ENCODE measurements at regions not wholly inside any gene's neighbourhood (a gene's known extent, or its start where the extent isn't known, plus 50 kb on each side); places are given as distances from the start of the nearest gene placed in this dataset.

GRCh38 chr1:38326856-38327255, 280.3 kb upstream of the POU3F1 start:
- no peak for DNase-seq

DNA sequence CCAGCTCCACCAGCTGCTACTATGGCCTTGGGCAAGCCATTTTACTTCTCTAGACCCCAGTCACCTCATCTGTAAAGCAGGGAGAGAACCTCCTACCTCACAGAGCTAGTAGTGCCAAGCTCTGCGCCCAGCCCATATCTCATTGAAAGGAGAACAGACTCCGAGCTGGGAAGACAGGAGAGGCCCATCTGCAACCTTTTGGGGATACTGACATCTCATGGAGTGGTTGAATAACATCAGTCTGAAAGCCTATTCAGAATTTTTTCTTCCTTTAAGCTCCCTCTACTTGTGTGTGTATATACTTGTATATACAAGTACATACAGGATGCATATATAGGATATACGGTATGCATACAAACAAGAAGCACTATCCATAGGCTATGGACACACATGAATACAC, 279.5 kb upstream of the POU3F1 start:
- no peak for DNase-seq

DNA sequence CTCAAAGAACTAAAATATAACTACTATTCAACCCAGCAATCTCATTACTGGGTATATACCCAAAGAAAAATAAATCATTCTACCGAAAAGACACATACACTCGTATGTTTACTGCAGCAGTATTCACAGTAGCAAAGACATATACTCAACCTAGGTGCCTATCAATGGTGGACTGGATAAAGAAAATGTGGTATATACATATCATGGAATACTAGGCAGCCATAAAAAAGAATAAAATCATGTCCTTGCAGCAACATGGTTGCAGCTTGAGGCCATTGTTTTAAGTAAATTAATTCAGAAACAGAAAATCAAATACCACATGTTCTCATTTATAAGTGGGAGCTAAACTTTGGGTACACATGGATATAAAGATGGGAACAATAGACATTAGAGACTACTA, 266.2 kb upstream of the POU3F1 start:
- no peak for DNase-seq

DNA sequence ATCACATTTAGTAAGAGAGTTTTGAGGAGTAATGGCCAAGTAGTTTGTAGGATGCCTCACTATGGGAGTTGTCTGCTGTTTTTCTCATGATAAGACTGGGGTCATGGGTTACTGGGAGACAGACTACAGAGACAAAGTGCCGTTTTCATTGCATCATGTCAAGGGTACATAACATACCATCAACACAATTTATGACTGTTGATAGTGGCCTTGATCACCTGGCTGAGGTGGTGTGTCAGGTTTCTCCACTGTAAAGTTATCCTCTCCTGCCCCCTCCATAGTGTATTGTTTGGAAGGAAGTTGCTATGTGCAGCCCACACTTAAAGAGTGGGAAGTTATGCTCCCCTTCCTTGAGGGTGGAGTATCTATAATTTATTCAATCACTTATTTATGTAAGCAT, 263.5 kb upstream of the POU3F1 start:
- no peak for DNase-seq

- no peak for DNase-seq
These were observed 262.2 kb upstream of the POU3F1 start for GRCh38 chr1:38308780-38309179.

- no peak for DNase-seq
These were observed 259.1 kb upstream of the POU3F1 start for GRCh38 chr1:38305666-38306065.

- no peak for DNase-seq
These were observed 257.2 kb upstream of the POU3F1 start for GRCh38 chr1:38303843-38304242.

GRCh38 chr1:38301040-38301439, 254.4 kb upstream of the POU3F1 start:
- DNase-seq: no peak

- DNase-seq: no peak
These were observed 254.0 kb upstream of the POU3F1 start for GRCh38 chr1:38300616-38301015.

- DNase-seq: no peak
These were observed 251.2 kb upstream of the POU3F1 start for GRCh38 chr1:38297842-38298241.

- DNase-seq: no peak
These were observed 250.7 kb upstream of the POU3F1 start for GRCh38 chr1:38297246-38297645.

GRCh38 chr1:38296047-38296446, 249.5 kb upstream of the POU3F1 start:
- DNase-seq: no peak

- DNase-seq: no peak
These were observed 247.0 kb upstream of the POU3F1 start for GRCh38 chr1:38293567-38293966.

- DNase-seq: no peak
These were observed 246.4 kb upstream of the POU3F1 start for GRCh38 chr1:38292969-38293368.

GRCh38 chr1:38291906-38292521, 245.4 kb upstream of the POU3F1 start:
- no peak for DNase-seq

DNA sequence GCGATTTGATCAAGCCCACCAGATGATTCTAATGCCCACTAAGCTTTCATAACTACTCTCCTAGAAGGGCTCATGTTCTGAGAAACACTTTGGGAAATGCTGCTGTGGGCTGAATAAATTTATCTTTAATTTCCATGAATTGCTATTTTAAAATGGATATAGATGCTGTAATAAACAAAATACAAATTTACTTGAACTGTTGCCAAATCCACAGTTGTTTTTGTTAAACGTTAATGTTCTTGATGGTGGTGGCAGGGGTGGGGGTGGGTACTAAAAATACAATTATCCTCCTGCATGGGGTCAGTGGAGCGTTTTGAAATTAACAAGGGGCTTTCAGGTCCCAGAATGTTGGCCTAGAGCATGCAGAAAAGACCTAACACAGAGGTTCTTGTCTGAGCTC, 244.7 kb upstream of the POU3F1 start:
- DNase-seq: no peak

GRCh38 chr1:38289034-38289433, 242.4 kb upstream of the POU3F1 start:
- DNase-seq: no peak

- no peak for DNase-seq
These were observed 241.0 kb upstream of the POU3F1 start for GRCh38 chr1:38287547-38287946.

- no peak for DNase-seq
These were observed 240.4 kb upstream of the POU3F1 start for GRCh38 chr1:38287036-38287435.

GRCh38 chr1:38285807-38286530, 239.4 kb upstream of the POU3F1 start:
- no peak for DNase-seq

DNA sequence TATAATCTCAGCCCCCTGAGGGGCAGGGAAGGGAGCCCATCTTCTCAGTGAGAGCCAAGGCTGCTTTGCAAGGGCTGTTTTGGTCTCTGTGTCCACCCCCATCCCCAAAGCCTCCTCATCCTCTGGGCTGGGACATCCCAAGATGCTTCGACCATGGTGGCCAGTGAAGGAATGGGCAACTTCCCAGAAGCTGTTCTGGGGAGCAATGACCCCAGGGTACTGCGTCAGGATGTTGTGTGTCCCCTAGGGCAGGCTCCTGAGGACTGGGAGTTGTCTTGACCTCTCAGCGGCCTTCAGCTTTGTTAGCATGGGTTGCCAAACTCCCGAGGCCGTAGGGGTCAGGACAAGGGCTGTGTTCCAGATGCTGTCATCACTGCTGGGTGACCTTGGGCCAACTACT, 238.4 kb upstream of the POU3F1 start:
- no peak for DNase-seq

DNA sequence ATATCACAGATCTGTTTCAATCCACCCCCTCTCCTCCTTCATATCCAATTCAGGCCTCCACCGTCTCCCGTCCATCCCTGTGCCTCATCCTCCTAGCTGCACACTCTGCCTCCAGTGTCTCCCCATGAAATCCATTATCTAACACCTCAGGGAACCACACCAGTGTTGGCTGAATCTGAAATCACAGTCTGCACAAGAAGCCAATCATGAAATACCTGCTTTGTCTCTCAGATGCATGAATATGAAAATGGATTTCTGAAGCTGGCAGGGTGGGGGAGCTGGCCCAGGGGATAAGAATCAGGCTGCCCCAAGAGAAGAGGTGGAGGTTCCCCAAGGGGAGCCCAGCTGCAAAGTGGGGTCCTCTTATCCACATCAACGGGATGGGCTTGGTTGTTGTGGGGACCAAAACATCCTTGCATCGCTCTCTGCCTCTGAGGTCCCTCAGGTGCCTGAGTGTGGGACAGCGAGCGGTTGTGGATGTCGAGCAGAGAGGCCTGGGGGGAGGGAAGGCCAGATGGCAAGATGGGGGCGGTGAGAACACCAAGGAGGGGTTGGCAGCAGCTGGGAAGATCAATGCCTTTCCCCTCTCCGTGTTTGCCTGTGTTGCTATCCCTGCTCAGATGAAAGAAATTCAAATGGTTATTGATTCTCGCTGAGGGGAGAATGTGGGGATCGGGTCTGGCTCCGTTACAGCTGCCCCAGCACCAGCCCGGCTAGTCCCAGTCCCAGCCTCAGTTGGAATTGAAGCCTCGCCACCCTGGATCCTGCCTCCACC, 237.3 kb upstream of the POU3F1 start:
- DNase-seq: no peak

GRCh38 chr1:38279148-38279547, 232.6 kb upstream of the POU3F1 start:
- DNase-seq: no peak

- no peak for DNase-seq
These were observed 231.1 kb upstream of the POU3F1 start for GRCh38 chr1:38277646-38278045.

All from NCI-H774 (cell line).